OCI-LY3 (cell line): ENCODE measurements at regions not wholly inside any gene's neighbourhood (a gene's known extent, or its start where the extent isn't known, plus 50 kb on each side); places are given as distances from the start of the nearest gene placed in this dataset.

Experiments used
- H2AFZ ChIP-seq: fragments of 200-600, 300-600 bp; shearing (Covaris generic); 2 replicates; pipeline ENCODE4 v1.6.0; 2014; ENCODE audit warnings: antibody characterized with exemption, low read depth, low read length
- H3K27ac ChIP-seq: fragments of 200-600, 300-600 bp; sonication (generic); 2 replicates; pipeline ENCODE4 v1.5.1; 2014; ENCODE audit warnings: mild to moderate bottlenecking, low read length, moderate library complexity, mixed read lengths
- H3K27me3 ChIP-seq: fragments of 200-600, 300-600 bp; sonication (generic); 2 replicates; pipeline ENCODE4 v1.6.1; 2014; ENCODE audit warnings: low read depth, low read length, mixed read lengths
- H3K36me3 ChIP-seq: fragments of 200-600, 300-600 bp; sonication (generic); replicated peaks from 2 replicates; pipeline ENCODE3; 2014; ENCODE audit warnings: low read depth, low read length, mixed read lengths
- H3K4me1 ChIP-seq: fragments of 300-600, 200-600 bp; sonication (generic); 2 replicates; pipeline ENCODE4 v1.6.1; 2014; ENCODE audit warnings: low read length, mixed read lengths
- H3K4me2 ChIP-seq: fragments of 200-600, 300-600 bp; sonication (generic); 2 replicates; pipeline ENCODE4 v1.6.1; 2014; ENCODE audit warnings: low read length, mixed read lengths
- H3K4me3 ChIP-seq: fragments of 300-600, 200-600 bp; sonication (generic); 2 replicates; pipeline ENCODE4 v1.5.1; 2014; ENCODE audit warnings: antibody characterized with exemption, mild to moderate bottlenecking, low read length, moderate library complexity
- H3K79me2 ChIP-seq: fragments of 300-600, 200-600 bp; shearing (Covaris generic); 2 replicates; pipeline ENCODE4 v1.6.1; 2014; ENCODE audit warnings: mild to moderate bottlenecking, low read length, mixed read lengths
- H3K9ac ChIP-seq: fragments of 300-600, 200-600 bp; shearing (Covaris generic); 2 replicates; pipeline ENCODE4 v1.6.0; 2014; ENCODE audit warnings: mild to moderate bottlenecking, low read length, moderate library complexity
- H3K9me3 ChIP-seq: fragments of 200-600, 300-600 bp; shearing (Covaris generic); 2 replicates; pipeline ENCODE4 v1.6.1; 2014; ENCODE audit warnings: low read length, mixed read lengths; ENCODE audit not compliant: insufficient read depth
- H4K20me1 ChIP-seq: fragments of 200-600, 300-600 bp; sonication (generic); 2 replicates; pipeline ENCODE4 v1.6.1; 2016; ENCODE audit warnings: low read length, mixed read lengths; ENCODE audit not compliant: insufficient read depth
- EZH2phosphoT487 ChIP-seq: fragments of 200-600 bp; shearing (Covaris generic); IDR thresholded peaks from 2 replicates; pipeline ENCODE4 v1.6.1; 2018; ENCODE audit warnings: antibody characterized with exemption, mixed run types, low read depth
- TF ChIP-seq, protein P1 (sequence below): fragments of 200-600, 300-600 bp; sonication (generic); IDR thresholded peaks from 2 replicates; pipeline ENCODE4 v1.5.1; 2014; ENCODE audit warnings: antibody characterized with exemption, low read length, low read depth

DNA sequence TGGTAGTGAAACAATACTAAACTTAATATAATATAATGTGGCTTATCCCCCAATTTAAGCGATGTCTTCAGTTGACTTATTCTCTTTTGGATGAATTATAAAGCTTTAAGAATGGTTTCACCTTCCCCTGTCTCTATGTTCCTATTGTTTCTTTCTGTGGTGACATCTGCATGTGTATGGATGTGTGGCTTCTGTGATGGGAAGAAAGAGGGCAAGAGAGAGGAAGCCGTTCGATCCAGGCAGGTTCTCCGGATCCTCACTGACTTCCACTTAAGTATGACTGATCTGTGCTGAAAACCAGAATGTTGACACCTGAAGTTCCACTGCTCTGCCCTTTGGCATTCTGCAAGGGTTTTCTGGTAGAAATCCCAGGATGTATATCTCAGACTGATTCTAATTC, 1150.8 kb downstream of the STPG2 start:
- no peaks in the 10 kb centered on the region for H4K20me1 ChIP-seq
- no peak overlapping the region for H3K27ac ChIP-seq
- H2AFZ ChIP-seq: no peak overlapping the region
- H3K4me3 ChIP-seq: no peak overlapping the region
- H3K27me3 ChIP-seq: no peaks in the 10 kb centered on the region
- H3K79me2 ChIP-seq: no peaks in the 10 kb centered on the region
- H3K4me2 ChIP-seq: no peak overlapping the region
- TF ChIP-seq EZH2phosphoT487: no peak
- TF ChIP-seq, protein P1, sequence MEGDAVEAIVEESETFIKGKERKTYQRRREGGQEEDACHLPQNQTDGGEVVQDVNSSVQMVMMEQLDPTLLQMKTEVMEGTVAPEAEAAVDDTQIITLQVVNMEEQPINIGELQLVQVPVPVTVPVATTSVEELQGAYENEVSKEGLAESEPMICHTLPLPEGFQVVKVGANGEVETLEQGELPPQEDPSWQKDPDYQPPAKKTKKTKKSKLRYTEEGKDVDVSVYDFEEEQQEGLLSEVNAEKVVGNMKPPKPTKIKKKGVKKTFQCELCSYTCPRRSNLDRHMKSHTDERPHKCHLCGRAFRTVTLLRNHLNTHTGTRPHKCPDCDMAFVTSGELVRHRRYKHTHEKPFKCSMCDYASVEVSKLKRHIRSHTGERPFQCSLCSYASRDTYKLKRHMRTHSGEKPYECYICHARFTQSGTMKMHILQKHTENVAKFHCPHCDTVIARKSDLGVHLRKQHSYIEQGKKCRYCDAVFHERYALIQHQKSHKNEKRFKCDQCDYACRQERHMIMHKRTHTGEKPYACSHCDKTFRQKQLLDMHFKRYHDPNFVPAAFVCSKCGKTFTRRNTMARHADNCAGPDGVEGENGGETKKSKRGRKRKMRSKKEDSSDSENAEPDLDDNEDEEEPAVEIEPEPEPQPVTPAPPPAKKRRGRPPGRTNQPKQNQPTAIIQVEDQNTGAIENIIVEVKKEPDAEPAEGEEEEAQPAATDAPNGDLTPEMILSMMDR: no peak
- no peaks in the 10 kb centered on the region for H3K9me3 ChIP-seq
- H3K36me3 ChIP-seq: no peaks in the 10 kb centered on the region
- H3K9ac ChIP-seq: no peak overlapping the region
- H3K4me1 ChIP-seq: no peaks in the 10 kb centered on the region

DNA sequence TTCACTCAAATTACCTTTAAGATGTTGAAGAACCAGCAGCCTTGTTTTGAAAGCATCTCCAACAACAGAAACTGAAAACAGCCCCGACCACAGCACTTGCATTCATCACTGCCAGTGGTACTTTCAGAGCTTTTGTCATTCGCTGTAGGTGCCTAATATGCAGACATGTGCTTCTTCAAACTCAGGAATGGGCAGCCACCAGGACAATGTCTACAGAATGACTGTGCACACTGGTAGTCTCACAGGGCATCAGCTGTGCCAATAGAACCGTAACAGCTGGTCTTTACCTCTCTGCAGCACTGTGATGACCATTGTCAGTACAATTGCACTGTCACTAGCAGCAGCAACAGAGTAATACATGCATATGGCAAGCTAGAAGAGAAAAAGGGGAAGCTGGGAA, 1149.7 kb downstream of the STPG2 start:
- H4K20me1 ChIP-seq: no peaks in the 10 kb centered on the region
- H3K4me1 ChIP-seq: no peaks in the 10 kb centered on the region
- H3K27ac ChIP-seq: no peak overlapping the region
- no peak overlapping the region for H2AFZ ChIP-seq
- TF ChIP-seq, protein P1: no peak
- no peak for TF ChIP-seq EZH2phosphoT487
- no peak overlapping the region for H3K4me2 ChIP-seq
- no peaks in the 10 kb centered on the region for H3K79me2 ChIP-seq
- H3K9ac ChIP-seq: no peak overlapping the region
- no peaks in the 10 kb centered on the region for H3K36me3 ChIP-seq
- no peaks in the 10 kb centered on the region for H3K9me3 ChIP-seq
- H3K4me3 ChIP-seq: no peak overlapping the region
- H3K27me3 ChIP-seq: no peaks in the 10 kb centered on the region

DNA sequence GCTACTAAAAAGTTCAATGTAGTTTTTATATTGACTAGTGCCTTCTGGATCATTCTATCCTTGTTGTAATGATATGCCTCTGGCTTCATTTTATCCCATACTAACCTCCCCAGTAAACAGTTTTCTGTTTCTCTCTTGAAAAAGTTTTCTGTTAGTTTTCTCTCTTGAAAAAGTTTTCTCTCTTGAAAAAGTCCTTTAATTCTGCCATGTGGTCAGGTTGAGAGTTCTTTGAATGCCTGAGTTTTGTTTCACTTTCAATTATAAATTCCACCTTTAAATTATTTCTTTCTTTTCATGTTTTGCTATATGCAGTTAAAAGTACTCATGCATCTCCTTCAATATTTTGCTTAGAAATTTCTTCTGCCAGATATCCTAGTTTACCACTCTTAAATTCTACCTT, 1139.6 kb downstream of the STPG2 start:
- Histone ChIP-seq H3K9ac (no peak overlapping the region), H3K9me3 (no peaks in the 10 kb centered on the region), H3K79me2 (no peaks in the 10 kb centered on the region), H4K20me1 (no peaks in the 10 kb centered on the region), H3K4me1 (0 out of 2 replicates have a peak, but pooled peaks cover 4% of the 10 kb centered on the region), H2AFZ (peak overlapping the region; percentile 77), H3K27ac (no peak overlapping the region), H3K27me3 (no peaks in the 10 kb centered on the region), H3K36me3 (no peaks in the 10 kb centered on the region), H3K4me3 (0 out of 2 replicates have a peak overlapping the region, but pooled peaks have one; percentile 7), H3K4me2 (peak overlapping the region; percentile 38)
- TF ChIP-seq, protein P1: no peak
- no peak for TF ChIP-seq EZH2phosphoT487

DNA sequence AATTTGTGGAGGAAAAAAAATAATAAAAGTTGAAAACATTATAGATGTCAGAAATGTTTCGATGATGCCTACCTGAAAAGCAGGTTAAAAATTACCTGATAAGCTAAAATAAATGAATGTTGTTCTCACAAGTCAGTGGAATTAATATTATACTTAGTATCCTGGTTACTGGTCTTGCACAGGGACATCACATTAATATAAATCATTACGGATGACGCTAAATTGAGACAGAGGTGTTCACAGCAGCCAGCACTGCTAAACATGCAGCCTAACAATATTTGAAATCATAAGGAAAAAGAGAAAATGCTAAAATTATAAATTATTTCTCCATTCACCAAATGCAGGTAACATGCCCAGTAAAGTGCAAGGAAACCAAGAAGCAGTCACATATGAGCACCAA, 1130.0 kb downstream of the STPG2 start:
- H3K4me1 ChIP-seq: no peaks in the 10 kb centered on the region
- no peak overlapping the region for H2AFZ ChIP-seq
- no peak overlapping the region for H3K27ac ChIP-seq
- H3K36me3 ChIP-seq: no peaks in the 10 kb centered on the region
- TF ChIP-seq, protein P1: no peak
- TF ChIP-seq EZH2phosphoT487: no peak
- H3K79me2 ChIP-seq: no peaks in the 10 kb centered on the region
- no peak overlapping the region for H3K4me3 ChIP-seq
- H3K27me3 ChIP-seq: no peaks in the 10 kb centered on the region
- no peaks in the 10 kb centered on the region for H3K9me3 ChIP-seq
- H3K9ac ChIP-seq: no peak overlapping the region
- H3K4me2 ChIP-seq: no peak overlapping the region
- H4K20me1 ChIP-seq: no peaks in the 10 kb centered on the region
